Stomach (tissue), 4 donors: ENCODE measurements at regions not wholly inside any gene's neighbourhood (a gene's known extent, or its start where the extent isn't known, plus 50 kb on each side); places are given as distances from the start of the nearest gene placed in this dataset.

Source experiments
- CTCF ChIP-seq, 7 experiments: fragments of 450-650 bp in 4 of 7; fragments of 200-600 bp in 3 of 7; sonication (generic) in 3 of 7; IDR thresholded peaks; one replicate each; pipeline ENCODE4 v1.5.1; 2016 to 2019; ENCODE audit warnings: antibody characterized with exemption in 7 of 7, control low read depth in 2 of 7, mild to moderate bottlenecking in 1 of 7
- EP300 ChIP-seq: sonication (generic); formaldehyde crosslinking; IDR thresholded peaks from one replicate; pipeline ENCODE4 v1.6.1; 2017; ENCODE audit warnings: antibody characterized with exemption
- POLR2A ChIP-seq, 4 donors: fragments of 450-650 bp; IDR thresholded peaks; one replicate each; pipeline ENCODE4 v1.6.1; 2016; ENCODE audit warnings: antibody characterized with exemption in 4 of 4, control low read depth in 2 of 4, mild to moderate bottlenecking in 1 of 4, moderate library complexity in 1 of 4
- POLR2AphosphoS5 ChIP-seq, 3 donors: sonication (generic); formaldehyde crosslinking; IDR thresholded peaks; one replicate each; pipeline ENCODE4 v1.6.1; 2016; ENCODE audit warnings: antibody characterized with exemption in 3 of 3

GRCh38 chr1:221234791-221235190, 355.5 kb downstream of the HLX start:
- TF ChIP-seq CTCF (IDR thresholded peaks at IDR 0.05) = no peak
- TF ChIP-seq EP300 = no peak
- TF ChIP-seq POLR2A (IDR thresholded peaks at IDR 0.05) = no peak
- no peak for TF ChIP-seq POLR2AphosphoS5 (IDR thresholded peaks at IDR 0.05)
